Glomerular visceral epithelial cell (primary cell): ENCODE measurements at regions not wholly inside any gene's neighbourhood (a gene's known extent, or its start where the extent isn't known, plus 50 kb on each side); places are given as distances from the start of the nearest gene placed in this dataset.
"Not testable (repeated sequence)": the region's sequence is repeated elsewhere in the genome, so short reads cannot be mapped to it uniquely, and the experiment has no call there.

Experiments used
- DNase-seq: peaks from one replicate; pipeline ENCODE4 v3.0.0-alpha.2; 2016; ENCODE audit errors: extremely low spot score

DNA sequence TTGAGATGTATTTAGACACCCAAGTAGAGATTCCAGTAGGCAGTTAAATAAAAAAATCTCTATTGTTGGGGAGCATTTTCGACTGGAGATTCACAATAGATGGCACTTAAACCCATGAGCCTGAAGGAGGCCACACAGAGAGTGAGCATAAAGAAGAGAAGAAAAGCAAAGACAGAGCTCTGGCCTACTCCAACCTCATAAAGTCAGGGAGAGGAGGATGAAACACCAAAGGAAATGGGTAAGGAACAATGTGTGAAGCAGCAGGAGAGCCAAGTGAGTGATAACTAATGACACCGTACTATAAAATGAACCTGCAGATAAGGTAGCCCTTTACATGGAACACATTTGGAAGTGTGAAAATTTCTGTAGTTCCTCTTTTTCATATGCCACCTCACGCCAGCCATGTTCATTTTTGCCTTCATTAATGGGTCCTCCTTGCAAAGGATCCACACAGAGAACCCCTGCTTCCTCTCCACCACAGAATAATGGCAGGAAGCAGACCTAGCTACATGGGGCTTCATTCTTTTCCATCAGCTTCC is 150.0 kb upstream of the SYT10 start:
- DNase-seq: no peak

DNA sequence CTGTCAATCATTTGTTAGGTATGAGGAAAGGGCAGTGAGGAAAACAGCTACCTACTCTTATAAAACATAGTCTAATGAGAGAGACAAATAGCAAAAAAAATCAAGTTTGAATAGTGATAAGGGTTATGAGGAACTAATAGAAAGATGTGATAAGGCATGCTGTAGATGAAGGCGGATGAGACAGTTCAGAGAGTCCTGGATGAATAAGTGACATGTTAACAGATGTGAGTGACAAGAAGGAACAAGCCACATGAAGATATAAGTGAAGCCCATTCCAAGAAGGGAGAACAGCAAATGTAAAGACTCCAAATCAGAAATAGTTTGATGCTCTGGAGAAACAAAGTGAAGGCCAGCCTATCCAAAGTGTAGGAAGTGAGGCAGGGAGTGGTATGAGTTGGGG is 154.1 kb upstream of the SYT10 start:
- no peak for DNase-seq

DNA sequence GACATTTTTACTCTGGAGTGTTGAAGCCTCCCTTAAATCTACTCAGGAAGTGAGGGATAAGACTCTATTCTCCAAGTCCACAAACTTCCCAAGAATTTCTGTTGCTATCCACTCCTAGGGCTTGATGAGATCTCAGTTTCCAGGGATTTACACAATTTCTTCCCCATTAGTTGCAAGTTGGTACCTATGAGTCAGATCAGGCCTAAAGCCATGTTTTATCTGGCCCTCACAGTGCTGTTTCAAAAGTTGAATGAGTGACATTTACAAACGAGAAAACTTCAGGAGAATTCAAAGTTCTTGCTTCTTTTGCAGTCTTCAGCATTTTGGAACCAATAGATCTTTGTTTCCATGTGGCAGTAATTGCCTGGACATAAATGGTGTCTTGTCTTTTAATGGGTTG is 156.4 kb upstream of the SYT10 start:
- no peak for DNase-seq

DNA sequence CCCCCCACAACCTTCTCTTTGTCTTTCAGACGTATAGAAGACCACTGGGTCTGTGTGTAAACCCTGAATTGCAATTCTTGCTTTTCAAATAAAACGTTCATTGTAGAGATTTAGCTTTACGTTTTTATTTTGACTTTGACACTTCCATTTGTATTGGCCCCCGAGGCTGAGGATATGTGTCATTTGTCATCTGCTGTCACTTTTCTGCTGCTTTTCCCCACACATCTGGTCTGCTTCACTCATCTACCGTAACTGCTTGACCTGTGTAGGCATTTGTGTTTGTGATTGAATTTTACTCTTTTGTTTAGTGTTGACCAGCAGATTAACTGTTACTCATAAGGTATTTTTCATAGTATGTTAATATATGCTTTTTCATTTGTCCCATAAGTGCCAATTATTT is 157.2 kb upstream of the SYT10 start:
- DNase-seq: no peak

DNA sequence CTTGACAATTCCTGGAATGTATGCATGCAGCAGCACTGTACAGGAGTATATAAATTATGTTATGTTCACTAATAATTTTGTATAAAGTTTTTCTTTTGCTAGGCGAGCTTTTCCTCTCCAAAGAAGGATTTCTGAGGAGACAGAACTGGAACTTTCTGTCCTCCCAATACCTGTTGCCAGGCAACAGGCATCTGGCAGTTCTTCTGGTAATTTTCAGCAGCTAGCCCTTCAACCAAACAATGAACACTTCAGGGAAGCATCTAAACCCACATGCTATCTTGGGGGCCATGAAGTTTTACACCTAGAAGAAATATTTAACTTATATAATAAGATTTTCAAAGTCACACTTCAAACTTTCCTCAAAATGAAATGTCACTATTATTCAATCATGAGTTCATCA is 162.9 kb upstream of the SYT10 start:
- DNase-seq: no peak

DNA sequence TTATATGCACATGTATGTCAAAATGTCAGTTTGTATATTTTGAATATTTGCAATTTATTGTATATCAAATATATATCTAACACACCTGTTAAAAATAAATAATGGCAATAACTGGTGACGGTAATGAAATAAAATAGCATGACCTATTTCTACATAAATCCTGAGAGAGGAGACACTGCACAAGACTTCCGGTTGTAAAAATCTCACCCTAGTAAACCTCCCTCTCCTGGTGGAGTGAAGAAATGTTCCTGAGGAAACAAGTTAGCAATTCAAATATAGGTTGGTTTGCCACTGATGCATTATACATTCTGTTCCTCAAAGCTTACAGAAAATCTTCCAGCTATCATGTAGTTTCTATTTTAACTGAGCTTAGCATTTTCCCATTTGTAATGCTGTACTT is 166.1 kb upstream of the SYT10 start:
- peak; percentile 30 for DNase-seq

DNA sequence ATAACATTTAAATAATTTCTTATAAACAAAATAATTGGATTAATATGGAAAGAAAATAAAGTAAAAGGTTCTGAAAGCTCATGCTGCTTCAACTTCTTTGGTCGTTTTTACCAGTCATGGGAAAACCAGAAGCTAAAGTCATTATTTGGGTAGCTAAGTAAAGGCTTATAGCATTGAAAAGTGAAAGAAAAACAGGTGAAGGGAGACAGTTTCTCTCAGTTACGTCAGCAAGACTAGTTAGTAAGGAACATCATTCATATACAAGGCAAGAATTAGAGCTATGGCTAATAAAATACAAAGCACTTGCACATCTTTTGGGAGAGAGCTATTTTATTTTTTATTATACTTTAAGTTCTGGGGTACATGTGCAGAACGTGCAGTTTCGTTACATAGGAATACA is 170.3 kb upstream of the SYT10 start:
- DNase-seq: no peak

DNA sequence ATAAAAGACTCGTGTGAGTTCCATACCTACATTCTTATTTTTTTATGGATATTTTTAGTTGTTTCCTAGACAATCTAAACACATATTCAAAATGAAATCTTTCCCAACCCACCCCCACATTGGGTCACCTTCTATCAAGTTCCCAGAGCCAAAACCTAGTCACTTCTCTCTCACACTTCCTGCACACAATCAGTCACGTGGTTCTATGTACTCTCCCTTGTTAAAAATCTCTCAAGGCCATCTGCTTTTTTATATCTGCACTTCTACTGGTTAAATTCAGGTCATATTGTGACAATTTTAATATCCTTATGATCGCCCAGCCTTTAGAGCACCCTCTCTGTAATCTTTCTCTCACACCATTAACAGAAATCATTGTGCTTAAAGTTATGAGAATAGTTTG is 175.0 kb upstream of the SYT10 start:
- DNase-seq: no peak

DNA sequence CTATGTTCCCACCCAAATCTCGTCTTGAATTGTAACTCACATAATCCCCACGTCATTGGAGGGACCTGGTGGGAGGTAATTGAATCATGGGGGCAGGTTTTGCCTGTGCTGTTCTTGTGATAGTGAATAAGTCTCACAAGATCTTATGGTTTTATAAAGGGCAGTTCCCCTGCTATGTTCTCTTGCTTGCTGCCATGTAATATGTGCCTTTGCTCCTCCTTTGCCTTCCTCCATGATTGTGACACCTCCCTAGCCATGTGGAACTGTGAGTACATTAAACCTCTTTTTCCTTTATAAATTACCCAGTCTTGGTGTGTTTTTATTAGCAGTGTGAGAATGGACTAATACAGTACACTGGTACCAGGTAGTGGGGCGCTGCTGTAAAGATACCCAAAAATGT is 177.6 kb upstream of the SYT10 start:
- no peak for DNase-seq

DNA sequence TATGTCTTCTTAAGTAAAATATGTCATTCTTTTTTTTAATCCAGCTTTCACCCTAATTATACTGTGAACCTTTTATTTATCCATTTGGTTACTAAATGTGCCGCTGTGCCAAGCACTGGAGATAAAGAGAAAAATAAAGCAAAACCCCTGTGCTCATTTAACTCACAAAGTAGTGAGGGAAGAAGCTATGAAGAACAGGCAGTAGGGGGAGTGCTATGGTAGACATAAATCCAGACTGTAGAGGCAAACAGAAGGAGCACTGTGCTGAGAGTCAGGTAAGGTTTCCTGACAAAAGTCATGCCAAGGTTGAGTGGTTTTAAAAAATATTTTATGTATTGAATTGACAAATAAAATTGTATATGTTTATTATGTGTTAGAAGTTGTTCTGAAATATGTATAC is 188.5 kb upstream of the SYT10 start:
- no peak for DNase-seq

DNA sequence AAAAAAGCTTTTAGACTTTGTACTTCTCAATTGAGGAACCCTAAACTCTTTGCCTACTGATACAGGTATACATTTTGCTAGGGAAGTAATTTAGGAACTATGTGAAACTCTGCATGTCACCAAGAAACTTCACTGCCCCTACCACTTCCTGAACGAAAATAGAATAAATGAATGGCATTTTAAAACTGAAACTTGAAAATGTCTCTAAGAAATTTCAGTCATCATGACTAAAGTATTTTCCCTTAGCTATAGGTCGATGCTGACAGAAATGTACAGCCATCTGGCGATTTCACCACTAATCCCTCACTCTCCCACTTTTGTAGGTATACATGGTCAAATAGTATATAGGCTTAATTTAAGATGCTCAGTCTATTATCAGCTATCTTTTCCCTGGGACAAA is 194.9 kb upstream of the SYT10 start:
- DNase-seq: no peak

DNA sequence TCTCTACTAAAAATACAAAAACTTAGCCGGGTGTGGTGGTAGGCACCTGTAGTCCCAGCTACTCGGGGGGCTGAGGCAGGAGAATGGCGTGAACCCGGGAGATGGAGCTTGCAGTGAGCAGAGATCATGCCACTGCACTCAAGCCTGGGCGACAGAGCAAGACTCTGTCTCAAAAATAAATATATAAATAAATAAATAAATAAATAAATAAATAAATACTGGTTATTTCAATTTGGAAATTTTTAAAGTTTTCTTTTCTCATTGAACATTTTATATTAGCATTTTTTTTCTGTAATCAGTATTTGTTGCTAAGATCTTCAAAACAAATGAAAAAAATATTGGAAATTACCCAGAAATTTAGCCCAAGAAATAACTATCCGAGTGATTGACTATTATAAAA is 197.3 kb upstream of the SYT10 start:
- DNase-seq: not testable (repeated sequence)

DNA sequence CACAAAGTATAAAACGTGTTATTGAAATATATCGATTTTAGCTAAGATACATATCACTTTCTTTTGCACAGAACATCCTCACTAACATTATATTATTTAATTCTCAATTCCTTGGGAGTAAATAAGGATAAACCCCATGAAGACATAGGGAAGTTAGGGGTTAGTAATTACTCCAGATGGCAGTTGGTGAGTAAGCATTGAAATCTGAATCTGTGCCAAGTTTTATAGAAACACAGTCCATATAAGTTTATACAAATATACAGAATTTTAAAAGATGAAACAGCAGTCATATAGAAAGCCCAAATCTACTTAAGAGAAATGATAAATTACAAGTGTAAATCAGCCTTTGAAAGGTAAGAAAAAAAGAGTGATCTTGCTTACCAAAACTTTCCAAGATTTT is 200.4 kb upstream of the SYT10 start:
- no peak for DNase-seq

DNA sequence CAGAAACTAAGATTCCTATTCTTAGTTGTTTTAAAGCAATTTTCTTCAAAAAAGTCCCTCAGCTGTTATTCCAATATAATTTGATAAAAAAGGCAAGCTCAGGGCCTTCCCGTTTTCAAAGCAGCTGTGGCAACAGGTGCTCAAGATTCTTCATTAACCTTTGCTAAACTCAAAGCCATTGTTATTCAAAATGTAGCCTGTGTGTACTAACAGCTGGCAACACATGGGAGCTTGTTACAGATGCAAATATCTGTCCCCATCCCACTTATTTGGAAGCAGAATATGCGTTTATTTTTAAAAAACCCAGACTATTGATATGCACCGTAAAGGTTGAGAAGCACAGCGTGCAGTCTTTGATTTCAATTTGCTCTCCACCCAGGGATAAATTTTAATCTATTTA is 210.4 kb upstream of the SYT10 start:
- no peak for DNase-seq

DNA sequence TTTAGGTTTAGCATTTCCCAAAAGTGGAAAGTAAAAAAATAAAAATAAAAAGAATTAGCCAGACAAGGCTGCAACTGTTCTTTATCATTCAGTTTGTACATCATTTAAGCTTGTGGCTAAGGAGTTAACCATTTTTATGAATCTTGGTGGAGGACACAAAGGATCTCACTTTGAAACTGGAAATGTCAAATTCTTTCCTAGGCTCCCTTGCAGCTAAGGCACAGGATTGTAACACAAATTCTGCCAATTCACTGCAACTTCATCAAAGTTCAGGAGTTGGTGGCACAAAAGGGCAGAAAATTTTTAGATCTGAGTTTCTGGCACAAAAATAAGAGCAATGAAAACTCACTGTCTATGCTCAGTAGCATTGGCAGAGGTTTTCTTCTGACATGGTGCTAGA is 211.2 kb upstream of the SYT10 start:
- no peak for DNase-seq

DNA sequence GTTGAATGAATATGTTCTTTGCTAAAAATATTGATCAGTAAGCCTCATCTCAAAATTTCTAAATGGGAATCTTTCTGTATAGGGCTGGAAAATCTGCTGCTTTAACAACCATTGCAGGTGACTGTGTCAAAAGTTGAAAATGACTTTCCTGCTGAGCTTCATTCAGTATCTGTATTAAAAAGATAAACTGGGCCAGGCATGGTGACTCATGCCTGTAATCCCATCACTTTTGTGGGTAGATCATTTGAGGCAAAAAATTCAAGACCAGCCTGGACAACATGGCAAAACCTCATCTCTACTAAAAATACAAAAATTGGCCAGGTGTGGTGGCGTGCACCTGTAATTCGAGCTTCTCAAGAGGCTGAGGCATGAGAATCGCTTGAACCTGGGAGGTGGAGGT is 213.7 kb upstream of the SYT10 start:
- no peak for DNase-seq

DNA sequence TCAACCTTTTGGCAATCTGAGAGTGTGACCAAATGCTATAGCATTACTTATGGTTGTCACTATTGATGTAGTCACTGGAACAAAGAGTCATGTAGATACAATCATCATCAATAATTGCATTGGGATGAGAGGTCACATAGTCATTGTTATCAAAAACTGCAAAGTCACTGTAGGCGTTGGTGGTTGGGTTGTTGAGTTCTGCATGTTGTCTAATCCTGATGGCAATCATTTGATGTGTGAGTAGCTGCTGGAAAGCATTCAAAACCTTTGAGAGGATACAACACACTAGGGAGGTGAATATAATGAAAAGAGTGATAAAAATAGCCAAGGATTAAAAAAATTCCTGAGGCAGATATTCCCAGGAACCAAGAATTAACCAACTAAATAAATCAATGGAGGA is 214.7 kb upstream of the SYT10 start:
- DNase-seq: no peak

DNA sequence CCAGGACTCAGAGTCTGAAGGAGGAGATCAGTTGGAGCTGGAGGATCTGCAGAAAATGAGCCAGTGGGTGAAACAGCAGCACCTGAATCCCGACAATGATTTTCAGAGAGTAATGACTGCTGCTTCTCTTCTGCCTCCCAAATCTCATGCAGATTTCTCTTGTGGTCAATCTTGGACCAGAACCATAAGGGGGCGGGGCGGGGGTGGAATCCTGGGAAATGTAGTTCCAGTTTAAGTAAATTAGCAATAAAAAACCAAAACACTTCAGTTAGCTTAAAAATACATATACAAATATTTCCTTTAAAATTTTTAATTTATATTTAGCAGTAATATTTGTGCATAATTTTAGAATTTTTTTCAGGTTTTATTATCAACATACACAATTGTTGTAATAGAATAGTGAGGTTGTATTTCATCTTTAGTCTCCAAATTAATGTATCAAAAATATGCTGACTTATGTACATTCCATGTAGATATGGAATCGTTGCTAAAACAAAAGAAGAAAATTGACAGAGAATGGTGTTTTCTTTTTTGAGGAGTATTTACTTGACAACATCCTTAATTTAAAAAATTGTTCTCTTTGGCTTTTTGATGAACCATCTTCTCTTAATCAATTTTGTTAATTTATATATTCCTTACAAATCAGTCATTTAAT is 223.5 kb upstream of the SYT10 start:
- DNase-seq: no peak

DNA sequence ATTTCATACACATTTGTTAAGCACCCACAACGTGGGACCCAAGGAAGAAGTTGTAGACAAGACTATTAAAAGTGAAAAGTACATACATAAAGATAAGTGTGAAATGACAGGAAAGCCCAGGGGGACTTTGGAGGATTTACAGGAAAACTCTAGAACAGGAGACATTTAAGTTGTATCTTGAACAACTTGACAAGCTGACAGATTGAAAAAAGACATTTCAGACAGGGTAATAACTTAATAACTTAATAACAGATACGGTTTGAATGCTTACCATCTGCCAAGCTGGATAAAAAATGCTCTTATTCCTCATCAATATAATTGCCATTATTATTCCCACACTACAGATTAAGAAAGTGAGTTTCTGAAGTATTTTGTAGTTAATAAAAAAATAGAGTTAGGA is 229.7 kb upstream of the SYT10 start:
- no peak for DNase-seq

DNA sequence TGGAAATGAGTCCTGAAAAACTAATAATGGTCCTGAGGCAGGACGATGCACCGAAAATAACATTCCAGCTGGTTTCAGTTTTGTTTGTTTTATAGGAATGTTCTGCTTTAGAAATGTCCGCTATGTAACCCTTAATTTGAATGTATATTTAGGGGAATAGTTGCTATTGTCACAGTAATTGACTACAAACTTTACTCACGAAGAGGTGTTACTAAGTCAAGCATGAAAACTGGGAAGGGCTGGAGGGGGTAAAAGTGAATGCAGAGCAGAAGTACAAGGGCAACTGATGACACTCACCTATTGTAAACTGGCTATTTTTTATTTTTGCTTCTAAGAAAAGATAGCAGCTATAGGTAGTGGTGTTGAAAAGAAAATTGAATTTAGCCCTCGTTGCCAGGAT is 230.7 kb upstream of the SYT10 start:
- no peak for DNase-seq

DNA sequence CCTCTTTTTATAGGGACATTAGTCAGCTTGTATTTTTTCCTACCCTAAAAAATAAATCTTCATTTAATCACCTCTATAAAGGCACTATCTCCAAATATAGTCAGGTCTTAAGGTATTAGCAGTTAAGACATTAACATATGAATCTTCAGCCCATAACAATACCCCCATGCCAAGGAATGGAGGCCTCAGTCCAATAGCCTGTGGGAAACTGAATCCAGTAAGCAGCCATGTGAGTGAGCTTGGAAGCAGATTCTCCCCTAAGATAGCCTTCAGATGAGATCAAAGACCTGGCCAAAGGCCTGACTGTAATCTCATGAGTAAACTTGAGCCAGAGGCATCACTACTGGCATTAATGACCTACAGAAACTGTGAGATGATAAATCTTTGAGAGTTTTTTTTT is 232.1 kb upstream of the SYT10 start:
- no peak for DNase-seq

DNA sequence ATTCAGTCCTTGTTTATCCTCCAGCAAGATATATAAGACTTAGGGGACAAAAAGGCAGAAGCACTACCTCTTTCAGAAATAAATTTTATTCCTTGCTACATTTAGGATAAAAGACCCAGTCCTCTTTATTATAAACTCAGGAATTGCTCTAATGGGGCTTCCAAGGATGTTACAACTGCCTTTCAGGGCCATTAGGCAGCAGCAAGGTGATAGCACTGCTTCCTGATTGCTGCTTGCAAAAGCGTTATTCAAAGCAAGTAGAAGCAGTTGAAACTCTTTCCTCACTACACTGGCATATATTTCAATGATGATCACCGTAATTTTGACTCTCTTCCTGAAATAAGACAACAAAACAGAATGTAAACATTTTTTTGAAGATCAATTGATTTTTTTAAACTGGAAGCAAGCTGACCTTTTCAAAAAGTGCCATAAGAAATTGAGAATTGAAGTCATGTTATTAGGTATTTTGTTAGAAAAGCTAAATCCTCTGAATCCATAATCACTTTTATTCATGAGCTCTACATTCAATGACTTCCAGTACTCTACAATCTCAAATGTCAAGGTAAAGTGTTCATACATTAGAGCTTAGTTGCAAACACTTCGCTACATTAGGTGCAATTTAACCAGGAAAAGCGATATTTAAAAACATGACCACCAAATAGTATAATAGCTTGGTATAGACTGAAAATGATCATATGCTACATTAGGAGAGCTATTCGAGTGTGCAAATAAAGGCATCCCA is 233.4 kb upstream of the SYT10 start:
- DNase-seq: no peak

DNA sequence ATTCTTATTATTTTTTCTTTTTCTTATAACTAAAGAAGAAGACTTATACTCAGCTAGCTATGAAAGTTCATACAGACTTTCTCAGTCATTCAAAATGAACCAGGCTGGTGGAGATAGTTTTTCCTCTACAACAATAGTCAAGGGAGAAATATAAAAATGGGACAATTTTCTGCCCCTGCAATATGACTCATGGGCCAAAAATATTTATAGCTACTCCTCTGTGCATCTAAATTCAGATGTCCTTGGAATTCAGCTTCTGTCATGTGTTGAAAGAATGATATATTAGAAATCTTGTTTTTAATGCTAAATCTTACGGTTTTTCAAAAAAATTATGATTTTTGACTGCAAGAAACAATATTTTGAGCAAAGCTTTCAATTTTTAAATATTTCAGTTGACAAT is 237.2 kb upstream of the SYT10 start:
- no peak for DNase-seq
